ENCODE measurements at regions not wholly inside any gene's neighbourhood (a gene's known extent, or its start where the extent isn't known, plus 50 kb on each side); places are given as distances from the start of the nearest gene placed in this dataset.

GRCh38 chr13:53238261-53238660, 209.6 kb downstream of the OLFM4 start:
- peaks cover 11% of the 10 kb centered on the region for H3K27me3 Mint-ChIP-seq
- H3K4me1 Mint-ChIP-seq (ENCODE audit: unreplicated experiment), result peaks cover 38% of the 10 kb centered on the region
- no peak overlapping the region for H3K27ac Mint-ChIP-seq
- no peak for TF ChIP-seq CTCF (conservative IDR thresholded peaks at IDR 0.05)
- no peaks in the 10 kb centered on the region for H3K36me3 Mint-ChIP-seq
- no peak for DNase-seq (ENCODE audit: extremely low spot score, unreplicated experiment)
- no peaks in the 10 kb centered on the region for H3K9me3 Mint-ChIP-seq
- H3K4me3 Mint-ChIP-seq, result no peak overlapping the region

DNA sequence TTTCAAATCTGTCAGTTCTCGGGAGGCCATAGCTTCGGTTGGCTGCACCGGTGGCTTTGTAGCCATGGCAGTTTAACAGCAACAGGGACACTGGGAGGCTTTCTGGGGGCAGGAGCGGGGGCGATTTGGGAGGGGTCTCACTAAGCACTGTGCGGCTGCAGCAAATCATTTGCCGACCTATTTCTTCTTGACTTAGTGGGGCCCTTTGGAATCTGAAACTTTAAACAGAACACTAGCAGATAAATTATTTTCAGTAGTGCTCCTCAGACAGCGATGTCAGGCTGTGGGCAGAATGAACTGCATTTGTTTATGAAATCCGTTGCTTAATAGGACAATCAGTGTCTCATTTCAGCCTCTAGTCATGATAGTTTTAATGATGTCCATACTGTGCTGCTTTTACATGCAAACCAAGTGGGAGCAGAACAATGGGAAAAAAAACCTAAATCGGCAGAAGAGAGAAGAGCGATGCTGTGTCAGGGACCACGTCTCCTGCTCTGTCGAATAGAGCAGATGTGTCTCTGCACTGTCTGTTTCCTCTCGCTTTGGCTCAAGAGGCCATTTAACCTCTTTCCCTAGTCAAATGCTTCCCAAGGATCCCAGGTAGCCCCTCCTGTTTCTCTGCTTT, 211.9 kb downstream of the OLFM4 start:
- peaks cover 38% of the 10 kb centered on the region for H3K4me1 Mint-ChIP-seq (ENCODE audit: unreplicated experiment)
- TF ChIP-seq CTCF (conservative IDR thresholded peaks at IDR 0.05), result no peak
- H3K36me3 Mint-ChIP-seq, result no peaks in the 10 kb centered on the region
- no peaks in the 10 kb centered on the region for H3K9me3 Mint-ChIP-seq
- no peak overlapping the region for H3K27ac Mint-ChIP-seq
- H3K4me3 Mint-ChIP-seq, result peak overlapping the region; percentile 56
- peaks cover 14% of the 10 kb centered on the region for H3K27me3 Mint-ChIP-seq
- DNase-seq (ENCODE audit: extremely low spot score, unreplicated experiment), result no peak

- H3K36me3 Mint-ChIP-seq, result no peaks in the 10 kb centered on the region
- no peak for TF ChIP-seq CTCF (conservative IDR thresholded peaks at IDR 0.05)
- DNase-seq (ENCODE audit: extremely low spot score, unreplicated experiment), result no peak
- H3K27ac Mint-ChIP-seq, result no peak overlapping the region
- peaks cover 19% of the 10 kb centered on the region for H3K27me3 Mint-ChIP-seq
- no peak overlapping the region for H3K4me3 Mint-ChIP-seq
- H3K9me3 Mint-ChIP-seq, result no peaks in the 10 kb centered on the region
- H3K4me1 Mint-ChIP-seq (ENCODE audit: unreplicated experiment), result peaks cover 38% of the 10 kb centered on the region
Observed at GRCh38 chr13:53241891-53242348, 213.3 kb downstream of the OLFM4 start.

DNA sequence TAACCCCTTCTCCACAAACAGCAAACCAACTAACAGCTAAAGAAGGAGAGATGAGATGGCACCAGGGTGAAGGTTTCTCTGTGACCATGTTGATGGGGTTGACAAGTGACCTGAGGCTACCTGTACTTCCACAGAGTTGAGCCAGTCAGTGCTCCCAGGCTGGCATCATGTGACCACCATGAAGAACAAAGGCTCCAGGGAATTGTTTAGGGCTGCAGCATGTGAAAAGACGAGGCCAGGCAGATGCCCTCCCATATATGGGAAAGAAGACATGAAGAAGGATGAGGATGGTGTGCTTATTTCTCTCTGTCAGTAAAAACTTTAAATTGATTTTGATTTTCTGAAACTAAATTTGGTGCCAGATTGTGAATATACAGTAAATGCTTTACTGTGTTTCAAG, 220.6 kb downstream of the OLFM4 start:
- peaks cover 27% of the 10 kb centered on the region for H3K27me3 Mint-ChIP-seq
- no peak overlapping the region for H3K4me3 Mint-ChIP-seq
- H3K4me1 Mint-ChIP-seq (ENCODE audit: unreplicated experiment), result peaks cover 11% of the 10 kb centered on the region
- H3K27ac Mint-ChIP-seq, result no peak overlapping the region
- DNase-seq (ENCODE audit: extremely low spot score, unreplicated experiment), result no peak
- TF ChIP-seq CTCF (conservative IDR thresholded peaks at IDR 0.05), result no peak
- H3K36me3 Mint-ChIP-seq, result no peaks in the 10 kb centered on the region
- H3K9me3 Mint-ChIP-seq, result peaks cover 5% of the 10 kb centered on the region

DNA sequence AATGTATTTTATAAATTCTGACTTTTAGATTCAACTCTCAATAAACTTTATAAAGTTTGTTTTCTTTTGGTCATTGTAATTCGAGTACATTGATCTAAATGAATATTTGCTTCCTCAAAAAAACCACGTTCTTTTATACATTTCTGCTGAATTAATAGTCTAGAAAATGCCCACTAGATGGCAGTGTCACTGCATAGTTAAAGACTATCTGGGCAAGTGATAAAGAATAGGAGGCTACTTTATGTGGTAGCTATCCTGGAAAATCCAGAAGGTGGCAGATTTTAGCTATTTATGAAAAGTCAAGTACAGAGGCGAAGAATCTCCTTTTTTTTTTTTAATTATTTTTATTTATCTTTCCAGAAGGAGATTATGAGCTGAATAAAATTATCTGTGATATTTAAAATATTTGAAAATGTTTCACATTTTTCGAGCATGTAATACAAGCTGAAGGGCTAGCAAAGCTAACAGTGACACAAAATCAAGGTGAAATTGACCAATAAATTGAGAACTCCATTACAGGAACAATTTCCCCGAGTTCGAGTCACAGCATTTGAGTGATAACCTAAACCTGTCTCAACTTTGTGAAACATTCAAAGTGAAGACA, 221.8 kb downstream of the OLFM4 start:
- Mint-ChIP-seq H3K27me3 (peaks cover 29% of the 10 kb centered on the region), H3K27ac (no peak overlapping the region), H3K4me3 (no peak overlapping the region), H3K4me1 (ENCODE audit: unreplicated experiment) (peaks cover 11% of the 10 kb centered on the region), H3K36me3 (no peaks in the 10 kb centered on the region), H3K9me3 (peaks cover 5% of the 10 kb centered on the region)
- TF ChIP-seq CTCF (conservative IDR thresholded peaks at IDR 0.05), result peak; percentile 98
- DNase-seq (ENCODE audit: extremely low spot score, unreplicated experiment), result no peak
